Naive thymus-derived CD4-positive, alpha-beta T cell (primary cell): ENCODE measurements at regions not wholly inside any gene's neighbourhood (a gene's known extent, or its start where the extent isn't known, plus 50 kb on each side); places are given as distances from the start of the nearest gene placed in this dataset.
"Not testable (repeated sequence)": the region's sequence is repeated elsewhere in the genome, so short reads cannot be mapped to it uniquely, and the experiment has no call there.

Experiments
- ATAC-seq: fragments of 150-1000 bp; cut with Tn5 transposase; 2 replicates; pipeline ENCODE4 v1.10.0; 2021; ENCODE audit warnings: mild to moderate bottlenecking, moderate library complexity
- CTCF ChIA-PET: fragments of 350-600 bp; sonication (Branson Sonifier 250); formaldehyde crosslinking; loops from one replicate; lab custom pipeline; 2021; ENCODE audit warnings: antibody characterized with exemption; lab: Charles Lee
- POLR2A ChIA-PET: fragments of 350-600 bp; sonication (Branson Sonifier 250); formaldehyde crosslinking; loops from one replicate; lab custom pipeline; 2021; ENCODE audit warnings: antibody characterized with exemption, inconsistent platforms; lab: Charles Lee
- DNase-seq, 9 donors: peaks; one replicate each; pipeline versions ENCODE4 v3.0.0 to v3.0.0-alpha.2; 2020 to 2022; ENCODE audit warnings: mixed read lengths in 1 of 9
- H3K27ac ChIP-seq: one replicate; pipeline ENCODE4 v1.7.0; 2013; ENCODE audit warnings: mild to moderate bottlenecking, low read depth, low read length, moderate library complexity
- H3K27me3 ChIP-seq, 2 donors: one replicate each; pipeline ENCODE4 v1.7.0; 2013; ENCODE audit warnings: low read length in 2 of 2, mild to moderate bottlenecking in 2 of 2, moderate library complexity in 2 of 2; ENCODE audit not compliant: control insufficient read depth in 2 of 2, insufficient read depth in 2 of 2
- H3K36me3 ChIP-seq, 3 experiments: 1 replicate in 2 of 3; 2 replicates in 1 of 3; pipeline ENCODE4 v1.7.0; 2013; ENCODE audit warnings: low read length in 3 of 3, mild to moderate bottlenecking in 3 of 3, moderate library complexity in 1 of 3; ENCODE audit not compliant: insufficient read depth in 3 of 3, control insufficient read depth in 2 of 3
- H3K4me1 ChIP-seq, 2 donors: one replicate each; pipeline ENCODE4 v1.7.0; 2013; ENCODE audit warnings: low read length in 2 of 2, mild to moderate bottlenecking in 2 of 2, moderate library complexity in 1 of 2; ENCODE audit not compliant: control insufficient read depth in 2 of 2, insufficient read depth in 2 of 2
- H3K4me3 ChIP-seq: 2 replicates; pipeline ENCODE4 v1.7.0; 2013; ENCODE audit warnings: mild to moderate bottlenecking, low read length
- H3K9me3 ChIP-seq, 3 experiments: 1 replicate in 2 of 3; 2 replicates in 1 of 3; pipeline ENCODE4 v1.7.0; 2013; ENCODE audit warnings: low read length in 3 of 3; ENCODE audit not compliant: control insufficient read depth in 2 of 3
- H3K27ac Mint-ChIP-seq, 9 donors: one replicate each; pipeline ENCODE4 v1.8.0; 2020 to 2022; ENCODE audit warnings: mixed read lengths in 9 of 9, mild to moderate bottlenecking in 8 of 9, moderate library complexity in 5 of 9, inconsistent platforms in 2 of 9
- H3K27me3 Mint-ChIP-seq, 5 donors: one replicate each; pipeline ENCODE4 v1.8.0; 2021 to 2022; ENCODE audit warnings: mixed read lengths in 5 of 5, mild to moderate bottlenecking in 1 of 5
- H3K36me3 Mint-ChIP-seq, 5 donors: one replicate each; pipeline ENCODE4 v1.8.0; 2020 to 2022; ENCODE audit warnings: mixed read lengths in 5 of 5, mild to moderate bottlenecking in 3 of 5, inconsistent platforms in 1 of 5
- H3K4me1 Mint-ChIP-seq, 7 donors: one replicate each; pipeline ENCODE4 v1.8.0; 2020 to 2022; ENCODE audit warnings: mixed read lengths in 7 of 7, mild to moderate bottlenecking in 3 of 7, inconsistent platforms in 1 of 7
- H3K4me3 Mint-ChIP-seq, 10 donors: one replicate each; pipeline ENCODE4 v1.8.0; 2020 to 2022; ENCODE audit warnings: mild to moderate bottlenecking in 10 of 10, mixed read lengths in 10 of 10, moderate library complexity in 6 of 10, inconsistent platforms in 2 of 10
- H3K9me3 Mint-ChIP-seq, 11 donors: one replicate each; pipeline ENCODE4 v1.8.0; 2020 to 2022; ENCODE audit warnings: mixed read lengths in 11 of 11, mild to moderate bottlenecking in 4 of 11, inconsistent platforms in 1 of 11, moderate library complexity in 1 of 11
- intact Hi-C, 2 donors: fragments of 100-400 bp; cut with micrococcal nuclease; formaldehyde crosslinking; loops; one replicate each; pipeline ENCODE4 v1.15.1; 2023

DNA sequence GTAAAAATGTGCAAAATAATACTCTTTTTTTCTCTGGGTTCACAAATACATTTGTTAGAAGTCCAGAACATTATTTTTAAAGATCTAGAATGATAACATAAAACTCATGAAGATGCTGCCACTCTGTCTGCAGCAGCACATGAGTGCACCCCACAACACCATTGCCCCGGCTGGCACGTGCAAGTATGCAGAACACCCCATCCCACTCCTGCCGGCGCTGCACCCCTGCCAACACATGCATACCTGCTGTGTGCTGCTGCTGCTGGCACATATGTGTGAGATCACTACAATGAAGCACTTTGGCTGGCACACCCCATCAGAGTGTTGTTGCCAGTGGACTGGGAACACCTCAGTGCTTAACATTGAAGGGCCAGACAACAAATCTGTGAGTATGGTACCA, 129.1 kb downstream of the CCT8L2 start:
- intact Hi-C loops, H3K36me3 ChIP-seq, DNase-seq, H3K4me1 ChIP-seq, H3K4me3 Mint-ChIP-seq, H3K9me3 ChIP-seq, ATAC-seq, H3K27me3 ChIP-seq, H3K36me3 Mint-ChIP-seq, CTCF ChIA-PET, H3K4me3 ChIP-seq, H3K27ac Mint-ChIP-seq, H3K4me1 Mint-ChIP-seq, H3K27ac ChIP-seq, POLR2A ChIA-PET: not testable (repeated sequence)
- peaks cover 0 to 11% (median 0%) of the 10 kb centered on the region in 11 donors for H3K9me3 Mint-ChIP-seq
- peaks cover 0 to 27% (median 0%) of the 10 kb centered on the region in 5 donors for H3K27me3 Mint-ChIP-seq

GRCh38 chr22:16447451-16447850, 145.2 kb downstream of the CCT8L2 start:
- H3K27me3 ChIP-seq, H3K9me3 ChIP-seq, CTCF ChIA-PET, H3K36me3 ChIP-seq, POLR2A ChIA-PET, H3K36me3 Mint-ChIP-seq, intact Hi-C loops, H3K4me1 ChIP-seq, ATAC-seq, H3K27me3 Mint-ChIP-seq, H3K4me3 ChIP-seq, H3K4me1 Mint-ChIP-seq, H3K27ac ChIP-seq, H3K4me3 Mint-ChIP-seq, H3K27ac Mint-ChIP-seq, DNase-seq: not testable (repeated sequence)
- peaks cover 0 to 21% (median 7%) of the 10 kb centered on the region in 11 donors for H3K9me3 Mint-ChIP-seq

GRCh38 chr22:16446755-16447440, 145.7 kb downstream of the CCT8L2 start:
- H3K4me1 ChIP-seq, DNase-seq, H3K27me3 ChIP-seq, H3K36me3 Mint-ChIP-seq, H3K36me3 ChIP-seq, H3K27ac Mint-ChIP-seq, H3K4me1 Mint-ChIP-seq, H3K27me3 Mint-ChIP-seq, H3K9me3 ChIP-seq, ATAC-seq, H3K4me3 ChIP-seq, CTCF ChIA-PET, intact Hi-C loops, H3K27ac ChIP-seq, H3K4me3 Mint-ChIP-seq, POLR2A ChIA-PET: not testable (repeated sequence)
- peaks cover 0 to 21% (median 6%) of the 10 kb centered on the region in 11 donors for H3K9me3 Mint-ChIP-seq

DNA sequence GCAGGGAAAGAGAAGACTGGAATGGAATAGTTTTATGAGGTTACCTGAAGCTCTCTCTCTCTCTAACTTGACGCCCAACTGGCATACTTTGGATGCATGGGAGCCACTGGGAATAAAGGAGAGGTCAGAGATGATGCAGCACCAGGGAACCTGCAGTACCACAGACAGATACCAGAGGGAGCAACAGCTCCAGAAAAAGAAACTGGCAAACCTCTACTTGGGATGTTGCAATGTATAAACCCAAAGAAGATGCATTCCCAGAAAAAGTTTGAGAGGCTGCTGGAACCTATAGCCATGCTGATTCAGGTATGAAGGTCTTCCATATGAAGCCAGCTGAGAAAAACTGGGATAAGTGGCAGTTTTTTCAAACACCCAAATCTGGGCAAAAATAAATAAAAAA, 151.6 kb downstream of the CCT8L2 start:
- H3K4me3 Mint-ChIP-seq, ATAC-seq, H3K4me3 ChIP-seq, H3K9me3 Mint-ChIP-seq, H3K36me3 Mint-ChIP-seq, H3K27ac ChIP-seq, CTCF ChIA-PET, H3K27me3 Mint-ChIP-seq, H3K36me3 ChIP-seq, H3K9me3 ChIP-seq, H3K4me1 ChIP-seq, H3K27me3 ChIP-seq, H3K4me1 Mint-ChIP-seq, DNase-seq, POLR2A ChIA-PET, intact Hi-C loops, H3K27ac Mint-ChIP-seq: not testable (repeated sequence)

DNA sequence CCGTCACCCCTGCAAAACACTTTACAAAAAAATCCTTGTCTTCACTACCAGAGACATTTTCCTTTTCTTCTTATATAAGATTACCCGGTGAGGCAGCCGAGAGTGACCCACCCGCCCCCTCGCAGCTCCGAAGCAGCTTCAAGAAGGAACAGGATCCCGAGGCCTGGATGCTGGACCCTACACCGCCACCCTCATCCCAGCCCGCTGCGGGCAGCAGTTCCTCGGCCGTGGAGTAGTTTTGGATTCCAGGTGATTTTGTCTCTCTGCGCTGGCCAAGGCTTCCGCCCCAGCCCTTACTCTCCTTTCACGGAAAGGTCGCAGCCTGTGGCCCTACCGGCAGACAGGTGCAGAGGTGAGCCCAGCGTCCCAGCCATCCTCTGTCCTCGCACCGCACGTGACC, 169.1 kb downstream of the CCT8L2 start:
- DNase-seq, CTCF ChIA-PET, H3K27ac ChIP-seq, H3K4me3 Mint-ChIP-seq, H3K27me3 Mint-ChIP-seq, H3K4me1 ChIP-seq, H3K4me3 ChIP-seq, H3K9me3 ChIP-seq, H3K27me3 ChIP-seq, intact Hi-C loops, H3K36me3 Mint-ChIP-seq, H3K4me1 Mint-ChIP-seq, H3K27ac Mint-ChIP-seq, POLR2A ChIA-PET, H3K36me3 ChIP-seq, ATAC-seq: not testable (repeated sequence)
- peaks cover 0 to 11% (median 3%) of the 10 kb centered on the region in 11 donors for H3K9me3 Mint-ChIP-seq

- H3K4me3 ChIP-seq, DNase-seq, H3K27ac ChIP-seq, POLR2A ChIA-PET, CTCF ChIA-PET, intact Hi-C loops, ATAC-seq, H3K4me1 Mint-ChIP-seq, H3K27me3 ChIP-seq, H3K4me1 ChIP-seq, H3K36me3 ChIP-seq, H3K27ac Mint-ChIP-seq, H3K36me3 Mint-ChIP-seq, H3K4me3 Mint-ChIP-seq, H3K9me3 ChIP-seq, H3K27me3 Mint-ChIP-seq: not testable (repeated sequence)
- H3K9me3 Mint-ChIP-seq, result peaks cover 0 to 14% (median 6%) of the 10 kb centered on the region in 11 donors
Observed at GRCh38 chr22:16417498-16417897, 175.1 kb downstream of the CCT8L2 start.

DNA sequence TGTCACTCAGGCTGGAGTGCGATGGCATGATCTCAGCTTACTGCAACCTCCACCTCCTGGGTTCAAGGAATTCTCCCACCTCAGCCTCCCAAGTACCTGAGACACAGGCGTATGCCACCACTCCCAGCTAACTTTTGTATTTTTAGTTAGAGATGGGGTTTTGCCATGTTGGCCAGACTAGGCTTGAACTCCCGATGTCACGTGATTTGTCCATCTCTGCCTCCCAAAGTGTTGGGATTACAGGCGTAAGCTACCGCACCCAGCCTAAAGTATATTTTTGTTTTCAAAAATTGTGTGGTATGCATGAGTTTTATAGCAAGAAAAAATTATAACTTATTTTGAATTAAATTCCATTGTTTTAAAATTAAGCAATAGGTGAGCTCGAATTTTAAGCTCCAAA, 188.0 kb downstream of the CCT8L2 start:
- H3K27me3 ChIP-seq, H3K4me1 Mint-ChIP-seq, POLR2A ChIA-PET, H3K27ac Mint-ChIP-seq, ATAC-seq, H3K36me3 ChIP-seq, H3K4me1 ChIP-seq, CTCF ChIA-PET, intact Hi-C loops, H3K4me3 Mint-ChIP-seq, H3K9me3 ChIP-seq, DNase-seq, H3K4me3 ChIP-seq, H3K36me3 Mint-ChIP-seq, H3K27ac ChIP-seq: not testable (repeated sequence)
- Mint-ChIP-seq H3K9me3 (peaks cover 0 to 12% (median 4%) of the 10 kb centered on the region in 11 donors), H3K27me3 (peaks cover 0 to 11% (median 0%) of the 10 kb centered on the region in 5 donors)
